DND-41 (cell line): ENCODE measurements at regions not wholly inside any gene's neighbourhood (a gene's known extent, or its start where the extent isn't known, plus 50 kb on each side); places are given as distances from the start of the nearest gene placed in this dataset.

Source experiments
- ATAC-seq: fragments of 200-7000 bp; cut with Tn5 transposase; 3 replicates; pipeline ENCODE4 v1.9.1; 2021; ENCODE audit warnings: low read depth; ENCODE audit not compliant: insufficient read depth
- DNase-seq: peaks from one replicate; pipeline ENCODE4 v3.0.0-alpha.2; 2020
- H2AFZ ChIP-seq: 2 replicates; pipeline ENCODE4 v1.6.0; 2012; ENCODE audit warnings: low read depth, low read length
- H3K27ac ChIP-seq: 2 replicates; pipeline ENCODE4 v1.5.1; 2012; ENCODE audit warnings: low read length, inconsistent platforms
- H3K27me3 ChIP-seq: fragments of 200-600 bp; sonication (generic); 2 replicates; pipeline ENCODE4 v1.6.0; 2012; ENCODE audit warnings: low read length, mild to moderate bottlenecking, inconsistent platforms; ENCODE audit not compliant: insufficient read depth, poor library complexity
- H3K36me3 ChIP-seq: 2 replicates; pipeline ENCODE4 v1.5.1; 2012; ENCODE audit warnings: low read length, inconsistent platforms; ENCODE audit not compliant: insufficient read depth
- H3K4me1 ChIP-seq: 2 replicates; pipeline ENCODE4 v1.5.1; 2012; ENCODE audit warnings: mild to moderate bottlenecking, low read length; ENCODE audit not compliant: insufficient read depth
- H3K4me2 ChIP-seq: 2 replicates; pipeline ENCODE4 v1.6.0; 2012; ENCODE audit warnings: mild to moderate bottlenecking, moderate library complexity, low read length, inconsistent platforms; ENCODE audit not compliant: insufficient read depth
- H3K4me3 ChIP-seq, 2 experiments: fragments of 200-600 bp in 1 of 2; shearing (Covaris generic) in 1 of 2; 2 replicates each; pipeline ENCODE4 v1.5.1; 2012 to 2016; ENCODE audit warnings: inconsistent platforms in 2 of 2, low read length in 2 of 2, mild to moderate bottlenecking in 2 of 2, low read depth in 1 of 2, moderate library complexity in 1 of 2
- H3K79me2 ChIP-seq: 2 replicates; pipeline ENCODE4 v1.6.0; 2012; ENCODE audit warnings: low read length, inconsistent platforms; ENCODE audit not compliant: insufficient read depth
- H3K9ac ChIP-seq: 2 replicates; pipeline ENCODE4 v1.6.0; 2012; ENCODE audit warnings: low read depth, mild to moderate bottlenecking, inconsistent platforms, low read length, moderate library complexity
- H3K9me3 ChIP-seq: 2 replicates; pipeline ENCODE4 v1.5.1; 2012; ENCODE audit warnings: low read length, moderate library complexity, mild to moderate bottlenecking, inconsistent platforms; ENCODE audit not compliant: insufficient read depth, severe bottlenecking
- H4K20me1 ChIP-seq: 2 replicates; pipeline ENCODE4 v1.6.0; 2012; ENCODE audit warnings: low read length; ENCODE audit not compliant: insufficient read depth
- EZH2 ChIP-seq: IDR thresholded peaks from 3 replicates; pipeline ENCODE4 v1.6.1; 2012; ENCODE audit warnings: borderline replicate concordance, low read depth, mild to moderate bottlenecking, moderate library complexity, low read length, inconsistent platforms; ENCODE audit not compliant: severe bottlenecking
- TF ChIP-seq, protein P1 (sequence below): IDR thresholded peaks from 2 replicates; pipeline ENCODE4 v1.5.1; 2012; ENCODE audit warnings: borderline replicate concordance, low read length, moderate library complexity, mild to moderate bottlenecking; ENCODE audit not compliant: poor library complexity, severe bottlenecking; ENCODE audit errors: extremely low read depth

DNA sequence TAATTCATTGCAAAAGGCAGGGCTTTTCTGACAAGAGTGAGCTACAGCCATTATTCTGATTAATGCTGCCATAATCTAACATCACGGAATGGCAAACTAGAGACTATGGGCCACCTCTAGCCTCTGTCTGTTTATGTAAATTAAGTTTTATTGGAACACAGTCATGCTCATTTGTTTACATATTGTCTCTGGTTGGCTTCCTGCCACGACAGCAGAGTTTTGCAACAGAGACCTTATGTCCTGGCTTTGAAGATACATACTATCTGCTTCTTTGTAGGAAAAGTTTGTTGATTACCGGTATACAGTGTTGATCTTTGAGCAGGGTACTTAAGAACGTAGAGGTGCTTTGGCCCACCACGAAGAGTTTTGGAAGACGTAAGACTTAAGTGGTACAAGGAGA, 715.9 kb upstream of the RBFOX1 start:
- Histone ChIP-seq H3K27me3 (no peaks in the 10 kb centered on the region), H3K4me3 (no peak overlapping the region), H3K79me2 (no peaks in the 10 kb centered on the region), H3K9ac (no peak overlapping the region), H3K36me3 (no peaks in the 10 kb centered on the region), H3K9me3 (no peaks in the 10 kb centered on the region), H3K4me1 (no peaks in the 10 kb centered on the region), H4K20me1 (no peaks in the 10 kb centered on the region), H2AFZ (no peak overlapping the region), H3K27ac (no peak overlapping the region), H3K4me2 (no peak overlapping the region)
- no peak for DNase-seq
- TF ChIP-seq EZH2 = no peak
- TF ChIP-seq, protein P1, sequence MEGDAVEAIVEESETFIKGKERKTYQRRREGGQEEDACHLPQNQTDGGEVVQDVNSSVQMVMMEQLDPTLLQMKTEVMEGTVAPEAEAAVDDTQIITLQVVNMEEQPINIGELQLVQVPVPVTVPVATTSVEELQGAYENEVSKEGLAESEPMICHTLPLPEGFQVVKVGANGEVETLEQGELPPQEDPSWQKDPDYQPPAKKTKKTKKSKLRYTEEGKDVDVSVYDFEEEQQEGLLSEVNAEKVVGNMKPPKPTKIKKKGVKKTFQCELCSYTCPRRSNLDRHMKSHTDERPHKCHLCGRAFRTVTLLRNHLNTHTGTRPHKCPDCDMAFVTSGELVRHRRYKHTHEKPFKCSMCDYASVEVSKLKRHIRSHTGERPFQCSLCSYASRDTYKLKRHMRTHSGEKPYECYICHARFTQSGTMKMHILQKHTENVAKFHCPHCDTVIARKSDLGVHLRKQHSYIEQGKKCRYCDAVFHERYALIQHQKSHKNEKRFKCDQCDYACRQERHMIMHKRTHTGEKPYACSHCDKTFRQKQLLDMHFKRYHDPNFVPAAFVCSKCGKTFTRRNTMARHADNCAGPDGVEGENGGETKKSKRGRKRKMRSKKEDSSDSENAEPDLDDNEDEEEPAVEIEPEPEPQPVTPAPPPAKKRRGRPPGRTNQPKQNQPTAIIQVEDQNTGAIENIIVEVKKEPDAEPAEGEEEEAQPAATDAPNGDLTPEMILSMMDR = no peak
- ATAC-seq = no peak

DNA sequence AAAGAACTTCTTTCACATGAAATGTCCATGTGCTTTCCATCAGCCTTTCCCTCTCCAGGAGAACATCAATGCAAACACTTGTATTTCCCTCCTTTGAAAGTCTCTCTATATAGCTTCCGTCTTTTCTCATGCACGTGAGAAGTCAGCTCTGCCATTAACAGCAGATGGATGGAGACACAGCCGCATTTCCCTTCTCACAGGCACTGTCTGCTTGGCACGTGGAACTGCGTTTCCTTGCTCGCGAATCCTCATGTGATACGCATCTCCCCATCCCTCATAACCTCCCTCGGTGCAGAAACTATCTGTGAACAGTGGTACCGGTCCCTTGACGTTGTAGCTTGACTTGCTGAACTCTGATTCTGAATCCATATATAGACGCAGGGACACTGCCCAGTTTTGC, 717.0 kb upstream of the RBFOX1 start:
- Histone ChIP-seq H3K9me3 (no peaks in the 10 kb centered on the region), H3K9ac (no peak overlapping the region), H3K4me3 (no peak overlapping the region), H3K4me2 (no peak overlapping the region), H3K36me3 (no peaks in the 10 kb centered on the region), H4K20me1 (no peaks in the 10 kb centered on the region), H3K27me3 (no peaks in the 10 kb centered on the region), H3K79me2 (no peaks in the 10 kb centered on the region), H3K27ac (no peak overlapping the region), H3K4me1 (no peaks in the 10 kb centered on the region), H2AFZ (no peak overlapping the region)
- ATAC-seq = no peak
- DNase-seq = no peak
- TF ChIP-seq EZH2 = no peak
- TF ChIP-seq, protein P1 = no peak

DNA sequence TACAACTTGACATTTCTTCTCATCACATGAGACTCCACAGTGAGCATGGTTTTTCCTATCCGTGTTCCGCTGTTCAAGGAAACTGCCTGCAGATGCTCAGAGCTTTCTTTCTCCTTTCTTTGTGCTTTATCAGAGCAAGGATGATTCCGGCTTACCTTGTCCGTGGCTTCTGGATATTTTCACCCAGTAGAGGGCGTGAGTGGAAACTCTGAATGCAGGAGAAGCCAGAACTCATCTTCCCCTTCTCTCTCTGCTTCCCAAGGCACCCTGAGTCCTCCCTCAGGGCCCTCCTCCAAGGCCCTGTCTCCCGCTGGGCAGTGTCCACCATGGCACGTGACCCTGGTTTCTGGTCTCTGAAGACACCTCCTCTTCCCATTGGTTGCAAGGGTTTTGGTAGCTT, 721.1 kb upstream of the RBFOX1 start:
- ATAC-seq = no peak
- no peaks in the 10 kb centered on the region for H3K27me3 ChIP-seq
- H3K9me3 ChIP-seq = no peaks in the 10 kb centered on the region
- H3K79me2 ChIP-seq = no peaks in the 10 kb centered on the region
- H3K36me3 ChIP-seq = no peaks in the 10 kb centered on the region
- no peak overlapping the region for H3K9ac ChIP-seq
- H3K4me3 ChIP-seq = no peak overlapping the region
- H4K20me1 ChIP-seq = no peaks in the 10 kb centered on the region
- H3K27ac ChIP-seq = no peak overlapping the region
- H3K4me1 ChIP-seq = no peaks in the 10 kb centered on the region
- no peak overlapping the region for H2AFZ ChIP-seq
- no peak for DNase-seq
- TF ChIP-seq, protein P1 = peak; percentile 20
- no peak for TF ChIP-seq EZH2
- no peak overlapping the region for H3K4me2 ChIP-seq

DNA sequence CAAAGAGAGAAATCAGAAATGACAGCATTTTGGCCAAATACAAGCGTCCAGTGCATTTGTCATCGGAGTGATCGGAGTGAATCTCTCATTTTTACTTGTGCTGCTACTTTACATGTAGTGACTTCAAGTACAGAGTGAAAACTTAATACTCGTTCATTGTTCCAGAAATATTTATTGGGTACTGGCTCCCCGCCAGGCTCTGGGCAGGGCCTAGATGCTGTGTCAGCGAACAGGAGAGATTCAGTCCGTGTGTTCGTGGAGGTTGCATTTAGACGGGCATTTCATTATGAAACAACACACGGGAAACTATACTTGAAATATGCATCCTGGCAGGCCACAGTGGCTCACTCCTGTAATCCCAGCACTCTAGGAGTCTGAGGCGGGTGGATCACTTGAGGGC, 727.2 kb upstream of the RBFOX1 start:
- H3K36me3 ChIP-seq = no peaks in the 10 kb centered on the region
- H3K4me3 ChIP-seq = no peak overlapping the region
- no peaks in the 10 kb centered on the region for H4K20me1 ChIP-seq
- peaks cover 4% of the 10 kb centered on the region for H3K27me3 ChIP-seq
- TF ChIP-seq, protein P1 = no peak
- no peak for TF ChIP-seq EZH2
- no peak overlapping the region for H2AFZ ChIP-seq
- no peak for ATAC-seq
- H3K79me2 ChIP-seq = no peaks in the 10 kb centered on the region
- no peak for DNase-seq
- H3K9me3 ChIP-seq = no peaks in the 10 kb centered on the region
- H3K4me1 ChIP-seq = no peaks in the 10 kb centered on the region
- H3K4me2 ChIP-seq = no peak overlapping the region
- no peak overlapping the region for H3K9ac ChIP-seq
- H3K27ac ChIP-seq = no peak overlapping the region
